Lower leg skin (tissue), 4 donors: ENCODE measurements at regions not wholly inside any gene's neighbourhood (a gene's known extent, or its start where the extent isn't known, plus 50 kb on each side); places are given as distances from the start of the nearest gene placed in this dataset.

ENCODE experiments used
- DNase-seq, 2 donors: peaks; one replicate each; pipeline ENCODE4 v3.0.0-alpha.2; 2019; ENCODE audit warnings: low spot score in 2 of 2
- H3K4me3 ChIP-seq: fragments of 200-600 bp; sonication (generic); 2 replicates; pipeline ENCODE4 v1.5.1; 2017; ENCODE audit warnings: mild to moderate bottlenecking, low read depth; ENCODE audit not compliant: poor library complexity, severe bottlenecking
- POLR2A ChIP-seq, 2 donors: fragments of 450-650 bp; IDR thresholded peaks; one replicate each; pipeline ENCODE4 v1.6.1; 2016 to 2017; ENCODE audit warnings: antibody characterized with exemption in 2 of 2, mild to moderate bottlenecking in 1 of 2, moderate library complexity in 1 of 2
- WGBS, 2 donors: methylation state at CpG; one replicate each; pipeline ENCODE4 v1.1.5; 2018; 5-methylcytosine and 5-hydroxymethylcytosine counted together
- intact Hi-C: fragments of 100-400 bp; cut with DNase I; formaldehyde crosslinking; loops from one replicate; pipeline ENCODE4 v1.15.0; 2023; ENCODE audit warnings: low total_unique reads
- TF ChIP-seq, protein P1 (sequence below), 3 donors: fragments of 450-650 bp; IDR thresholded peaks; one replicate each; pipeline ENCODE4 v1.5.1; 2016; ENCODE audit warnings: antibody characterized with exemption in 3 of 3, mild to moderate bottlenecking in 3 of 3, moderate library complexity in 2 of 3

DNA sequence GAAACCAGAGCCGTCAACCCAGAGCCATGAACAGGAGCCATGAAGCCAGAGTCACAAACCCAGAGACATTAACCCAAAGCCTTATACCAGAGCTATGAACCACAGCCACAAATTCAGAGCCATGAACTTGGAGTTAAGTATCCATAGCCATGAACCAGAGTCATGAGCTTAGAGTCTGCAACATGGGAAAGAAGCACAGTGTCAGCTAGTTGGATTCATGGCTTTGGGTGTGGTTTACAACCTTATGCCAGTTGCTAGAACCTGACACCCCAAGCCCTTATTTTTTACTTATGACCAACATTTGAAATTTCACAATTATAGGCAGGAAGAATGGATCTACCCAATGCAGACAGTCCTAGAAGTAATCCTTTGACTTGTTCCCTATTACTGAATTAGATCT is 128.9 kb upstream of the FAM78B start:
- TF ChIP-seq POLR2A (IDR thresholded peaks at IDR 0.05), result no peak
- TF ChIP-seq, protein P1, sequence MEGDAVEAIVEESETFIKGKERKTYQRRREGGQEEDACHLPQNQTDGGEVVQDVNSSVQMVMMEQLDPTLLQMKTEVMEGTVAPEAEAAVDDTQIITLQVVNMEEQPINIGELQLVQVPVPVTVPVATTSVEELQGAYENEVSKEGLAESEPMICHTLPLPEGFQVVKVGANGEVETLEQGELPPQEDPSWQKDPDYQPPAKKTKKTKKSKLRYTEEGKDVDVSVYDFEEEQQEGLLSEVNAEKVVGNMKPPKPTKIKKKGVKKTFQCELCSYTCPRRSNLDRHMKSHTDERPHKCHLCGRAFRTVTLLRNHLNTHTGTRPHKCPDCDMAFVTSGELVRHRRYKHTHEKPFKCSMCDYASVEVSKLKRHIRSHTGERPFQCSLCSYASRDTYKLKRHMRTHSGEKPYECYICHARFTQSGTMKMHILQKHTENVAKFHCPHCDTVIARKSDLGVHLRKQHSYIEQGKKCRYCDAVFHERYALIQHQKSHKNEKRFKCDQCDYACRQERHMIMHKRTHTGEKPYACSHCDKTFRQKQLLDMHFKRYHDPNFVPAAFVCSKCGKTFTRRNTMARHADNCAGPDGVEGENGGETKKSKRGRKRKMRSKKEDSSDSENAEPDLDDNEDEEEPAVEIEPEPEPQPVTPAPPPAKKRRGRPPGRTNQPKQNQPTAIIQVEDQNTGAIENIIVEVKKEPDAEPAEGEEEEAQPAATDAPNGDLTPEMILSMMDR (IDR thresholded peaks at IDR 0.05), result no peak
- 82 to 85% methylated on average over 1 of the region's 1 CpG for WGBS, 2 donors
- intact Hi-C loops, result no loop called here
- no peak overlapping the region for H3K4me3 ChIP-seq
- DNase-seq, result no peak

DNA sequence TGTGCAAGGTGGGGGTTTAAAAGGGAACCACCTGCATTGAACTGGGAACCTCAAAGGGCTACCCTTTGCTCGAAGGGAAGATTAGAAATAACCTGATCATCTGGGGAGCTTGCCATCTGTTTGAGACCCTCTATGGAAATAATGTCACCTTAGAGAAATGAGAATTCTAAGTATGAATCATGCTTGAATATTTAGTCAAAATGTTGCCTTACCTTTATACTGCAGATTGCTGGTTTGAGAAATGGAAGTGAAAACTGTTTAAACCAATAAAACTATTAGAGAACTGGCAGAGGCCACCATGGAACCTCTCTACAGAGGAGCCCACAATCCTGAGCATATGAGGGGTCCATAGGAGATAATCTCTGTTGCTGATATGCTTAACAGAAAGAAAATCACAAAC is 131.2 kb upstream of the FAM78B start:
- intact Hi-C loops, result no loop called here
- WGBS, 2 donors, result 70 to 72% methylated on average over 1 of the region's 1 CpG
- no peak overlapping the region for H3K4me3 ChIP-seq
- TF ChIP-seq POLR2A (IDR thresholded peaks at IDR 0.05), result no peak
- TF ChIP-seq, protein P1 (IDR thresholded peaks at IDR 0.05), result no peak
- DNase-seq, result no peak

DNA sequence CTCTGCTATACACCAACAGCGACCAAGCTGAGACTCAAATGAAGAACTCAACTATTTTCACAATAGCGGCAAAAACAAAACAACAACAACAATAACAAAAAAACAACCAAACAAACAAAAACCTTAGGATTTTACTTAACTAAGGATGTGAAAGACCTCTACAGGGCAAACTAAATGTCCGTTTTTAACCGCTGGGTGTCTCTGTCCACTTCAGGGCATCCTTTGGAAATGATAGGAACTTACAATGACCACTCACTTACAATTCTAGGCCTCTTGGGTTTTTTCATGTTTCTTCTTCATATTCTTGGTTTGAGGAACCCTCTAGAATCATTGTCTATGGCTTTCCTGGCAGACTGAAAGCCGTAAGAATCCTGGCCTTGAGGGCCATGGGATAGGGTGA is 134.0 kb upstream of the FAM78B start:
- TF ChIP-seq, protein P1 (IDR thresholded peaks at IDR 0.05), result no peak
- TF ChIP-seq POLR2A (IDR thresholded peaks at IDR 0.05), result no peak
- H3K4me3 ChIP-seq, result no peak overlapping the region
- WGBS, 2 donors, result 89 to 91% methylated on average over 5 of the region's 5 CpGs
- intact Hi-C loops, result no loop called here
- no peak for DNase-seq

GRCh38 chr1:166302989-166303758 is 136.4 kb upstream of the FAM78B start:
- DNase-seq, result no peak
- no peak overlapping the region for H3K4me3 ChIP-seq
- 53 to 58% methylated on average over 7 of the region's 7 CpGs for WGBS, 2 donors
- TF ChIP-seq, protein P1 (IDR thresholded peaks at IDR 0.05), result no peak
- no peak for TF ChIP-seq POLR2A (IDR thresholded peaks at IDR 0.05)
- intact Hi-C loops, result no loop called here

GRCh38 chr1:166304131-166304530 is 137.3 kb upstream of the FAM78B start:
- TF ChIP-seq, protein P1 (IDR thresholded peaks at IDR 0.05), result no peak
- TF ChIP-seq POLR2A (IDR thresholded peaks at IDR 0.05), result no peak
- 81 to 87% methylated on average over 3 of the region's 3 CpGs for WGBS, 2 donors
- intact Hi-C loops, result no loop called here
- DNase-seq, result no peak
- no peak overlapping the region for H3K4me3 ChIP-seq

GRCh38 chr1:166305371-166305770 is 138.6 kb upstream of the FAM78B start:
- H3K4me3 ChIP-seq, result no peak overlapping the region
- TF ChIP-seq POLR2A (IDR thresholded peaks at IDR 0.05), result no peak
- TF ChIP-seq, protein P1 (IDR thresholded peaks at IDR 0.05), result no peak
- DNase-seq, result no peak
- intact Hi-C loops, result no loop called here
- 69 to 76% methylated on average over 2 of the region's 2 CpGs for WGBS, 2 donors
